Mammary epithelial cell (primary cell): ENCODE measurements at regions not wholly inside any gene's neighbourhood (a gene's known extent, or its start where the extent isn't known, plus 50 kb on each side); places are given as distances from the start of the nearest gene placed in this dataset.

Experiments
- EZH2 ChIP-seq: IDR thresholded peaks from 2 replicates; pipeline ENCODE4 v1.6.1; 2012; ENCODE audit warnings: low read length, inconsistent platforms, borderline replicate concordance
- TF ChIP-seq, protein P1 (sequence below), 2 donors: IDR thresholded peaks in 1 of 2; conservative IDR thresholded peaks in 1 of 2; 2 replicates each; pipeline ENCODE4 v1.5.1; 2011 to 2012; ENCODE audit warnings: inconsistent platforms in 2 of 2, low read length in 2 of 2, mild to moderate bottlenecking in 2 of 2, control low read depth in 1 of 2, low read depth in 1 of 2; ENCODE audit not compliant: insufficient read depth in 1 of 2; ENCODE audit errors: extremely low read depth in 1 of 2

DNA sequence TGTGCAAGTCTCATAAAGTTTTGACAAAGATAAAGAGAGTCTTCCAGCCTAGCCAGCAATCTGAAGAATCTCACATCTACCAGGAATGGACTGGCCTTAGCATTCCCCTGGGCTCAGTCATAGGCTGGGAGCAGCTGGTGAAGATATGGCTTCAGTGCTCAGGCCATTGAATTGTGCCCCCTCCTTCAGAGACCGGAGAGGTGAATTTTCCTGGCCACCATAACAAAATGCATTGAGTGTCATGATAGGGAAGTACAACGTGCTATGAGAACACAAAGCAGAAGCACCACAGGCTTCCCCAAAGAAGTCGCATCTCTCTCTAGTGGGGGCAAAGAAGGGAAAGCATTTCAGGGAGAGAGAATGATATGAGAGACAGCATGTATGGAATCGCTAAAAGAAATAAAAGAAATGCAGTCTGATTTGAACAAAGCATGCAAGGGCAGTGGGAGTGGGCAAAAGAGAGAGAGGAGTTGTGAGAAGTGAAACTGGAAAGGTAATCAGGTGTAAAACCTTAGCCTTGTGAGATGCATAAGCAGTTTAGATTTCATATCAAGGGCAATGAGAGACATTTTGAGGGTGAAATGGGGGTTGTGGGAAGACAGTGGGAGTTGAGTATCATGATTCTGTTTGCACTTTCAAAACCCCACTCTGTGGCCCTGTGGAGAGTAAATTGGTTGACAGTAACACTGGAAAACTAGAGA, 57.1 kb upstream of the NMUR2 start:
- TF ChIP-seq, protein P1, sequence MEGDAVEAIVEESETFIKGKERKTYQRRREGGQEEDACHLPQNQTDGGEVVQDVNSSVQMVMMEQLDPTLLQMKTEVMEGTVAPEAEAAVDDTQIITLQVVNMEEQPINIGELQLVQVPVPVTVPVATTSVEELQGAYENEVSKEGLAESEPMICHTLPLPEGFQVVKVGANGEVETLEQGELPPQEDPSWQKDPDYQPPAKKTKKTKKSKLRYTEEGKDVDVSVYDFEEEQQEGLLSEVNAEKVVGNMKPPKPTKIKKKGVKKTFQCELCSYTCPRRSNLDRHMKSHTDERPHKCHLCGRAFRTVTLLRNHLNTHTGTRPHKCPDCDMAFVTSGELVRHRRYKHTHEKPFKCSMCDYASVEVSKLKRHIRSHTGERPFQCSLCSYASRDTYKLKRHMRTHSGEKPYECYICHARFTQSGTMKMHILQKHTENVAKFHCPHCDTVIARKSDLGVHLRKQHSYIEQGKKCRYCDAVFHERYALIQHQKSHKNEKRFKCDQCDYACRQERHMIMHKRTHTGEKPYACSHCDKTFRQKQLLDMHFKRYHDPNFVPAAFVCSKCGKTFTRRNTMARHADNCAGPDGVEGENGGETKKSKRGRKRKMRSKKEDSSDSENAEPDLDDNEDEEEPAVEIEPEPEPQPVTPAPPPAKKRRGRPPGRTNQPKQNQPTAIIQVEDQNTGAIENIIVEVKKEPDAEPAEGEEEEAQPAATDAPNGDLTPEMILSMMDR (conservative IDR thresholded peaks at IDR 0.05 in 1 of 2, IDR thresholded peaks at IDR 0.05 in 1 of 2; ENCODE audit: extremely low read depth in 1 of 2, insufficient read depth in 1 of 2, low read depth in 1 of 2, low read length in 2 of 2): no peak
- TF ChIP-seq EZH2: no peak
